GM18508 (cell line): ENCODE measurements at regions not wholly inside any gene's neighbourhood (a gene's known extent, or its start where the extent isn't known, plus 50 kb on each side); places are given as distances from the start of the nearest gene placed in this dataset.
"Not testable (repeated sequence)": the region's sequence is repeated elsewhere in the genome, so short reads cannot be mapped to it uniquely, and the experiment has no call there.

Source experiments
- ATAC-seq: cut with Tn5 transposase; IDR thresholded peaks from one replicate; pipeline ENCODE4 v1.9.1; 2021; ENCODE audit warnings: moderate number of reproducible peaks; ENCODE audit not compliant: insufficient read depth, unreplicated experiment

DNA sequence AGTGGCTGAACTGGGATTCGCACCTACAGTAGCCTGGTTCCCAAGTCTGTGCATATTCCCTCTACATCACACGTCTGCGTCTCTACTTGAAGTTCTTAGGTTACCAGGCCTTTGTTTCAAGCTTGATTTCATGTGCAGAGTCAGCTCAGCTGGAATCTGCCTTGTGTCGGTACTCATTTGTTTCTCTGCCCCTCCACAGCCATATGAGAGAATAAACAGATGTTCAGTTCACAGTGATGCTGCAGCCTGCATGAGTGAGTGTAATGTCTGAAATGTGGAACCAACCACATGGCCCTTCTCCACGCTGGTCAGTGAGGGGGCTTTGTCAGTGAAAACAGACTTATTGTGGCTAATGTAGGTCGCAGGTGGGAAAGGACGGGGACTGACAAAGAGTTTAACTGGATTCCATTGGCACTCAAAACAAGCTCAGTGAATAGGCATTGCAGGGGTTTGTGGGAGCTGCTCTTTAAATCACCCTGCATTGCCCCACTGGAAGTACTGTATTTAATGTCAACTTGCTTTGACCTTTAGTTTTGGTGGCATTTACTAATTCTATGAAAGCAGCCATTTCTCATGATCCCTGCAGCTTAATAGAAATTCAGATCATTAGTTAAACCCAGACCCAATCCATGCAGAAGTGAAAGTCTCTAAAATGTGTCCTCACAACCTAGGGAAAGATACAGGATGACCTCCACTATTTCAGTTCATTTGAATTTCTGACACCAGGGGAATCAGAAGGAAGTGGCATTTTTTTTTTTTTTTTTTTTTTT lies 136.4 kb upstream of the FAM78B start:
- ATAC-seq, result no peak

DNA sequence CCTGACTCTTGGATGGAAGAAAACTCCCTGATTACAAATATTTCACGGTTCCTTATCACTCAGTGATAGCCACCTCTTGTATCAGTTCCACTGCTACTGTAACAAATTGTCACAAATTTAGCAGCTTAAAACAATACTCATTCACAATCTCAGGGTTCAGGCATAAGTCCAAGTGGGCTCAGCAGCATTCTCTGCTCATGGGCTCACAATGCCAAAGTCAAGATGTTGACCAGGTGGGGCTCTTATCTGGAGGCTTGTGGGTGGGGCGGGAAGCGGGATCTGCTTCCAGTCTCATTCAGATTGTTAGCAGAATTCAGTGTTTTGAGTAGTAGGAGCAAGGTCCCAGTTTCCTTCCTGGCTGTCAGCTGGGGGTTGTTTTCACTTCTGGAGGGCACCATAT lies 137.3 kb upstream of the FAM78B start:
- ATAC-seq, result no peak

DNA sequence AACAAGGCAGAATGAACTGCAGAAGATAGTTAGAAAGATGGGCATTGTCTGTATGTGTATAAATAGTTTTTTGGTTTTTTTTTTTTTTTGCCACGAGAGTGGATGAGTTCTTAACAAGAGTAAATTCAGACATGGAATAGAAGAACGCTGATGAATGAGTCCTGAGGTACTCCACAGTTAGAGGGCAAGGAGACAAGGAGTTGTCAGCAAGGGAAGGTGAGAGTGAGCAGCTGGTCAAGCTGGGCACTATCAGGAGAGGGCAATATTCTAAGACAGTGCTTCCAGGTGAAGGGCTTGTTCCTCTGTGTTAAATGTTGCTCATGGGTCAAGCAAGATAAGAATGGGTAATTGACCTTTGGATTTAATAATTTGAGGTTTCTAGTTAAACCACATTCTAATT lies 138.6 kb upstream of the FAM78B start:
- ATAC-seq, result no peak

DNA sequence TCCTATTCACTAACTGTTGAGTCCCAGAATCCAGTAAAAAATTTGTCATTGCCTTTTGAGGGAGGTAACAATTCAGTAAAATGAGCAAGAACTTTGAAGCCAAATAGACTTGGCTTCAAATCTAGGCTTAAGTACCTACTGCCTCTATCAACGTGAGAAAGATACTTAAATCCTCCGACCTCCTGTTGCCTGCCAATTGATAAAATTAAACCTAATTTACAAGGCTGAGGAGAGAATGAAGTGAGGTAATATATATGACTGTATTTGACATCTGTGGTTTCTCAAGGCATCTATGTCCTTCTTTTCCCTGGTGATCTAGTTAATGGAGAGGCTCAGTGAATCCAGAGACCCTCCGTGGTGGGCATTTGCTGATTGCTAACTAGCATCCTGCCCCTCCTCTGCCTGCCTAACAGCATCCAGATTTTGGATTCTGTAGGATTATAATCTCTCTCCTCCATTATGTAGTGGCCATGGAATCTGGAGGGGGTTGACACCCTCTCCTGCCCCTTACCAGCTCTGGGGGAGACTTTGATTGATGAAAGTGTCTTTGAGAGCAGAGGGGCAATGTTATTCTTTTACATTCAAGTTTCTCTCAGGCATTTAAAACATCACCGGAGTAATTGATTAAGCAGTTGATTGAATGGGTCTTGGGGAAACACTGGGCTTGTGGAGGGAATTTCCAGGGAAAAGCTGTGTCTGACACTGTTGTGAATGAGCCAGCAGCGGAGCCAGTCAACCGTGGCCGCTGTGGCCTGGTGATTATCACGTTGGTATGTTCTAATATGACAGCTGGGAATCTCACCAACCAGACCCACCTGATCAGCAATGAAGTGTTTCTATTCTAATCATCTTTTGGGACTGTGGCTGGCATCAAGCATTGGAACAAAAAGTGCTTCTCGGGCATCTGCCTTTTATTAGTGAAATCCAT lies 140.7 kb upstream of the FAM78B start:
- no peak for ATAC-seq

DNA sequence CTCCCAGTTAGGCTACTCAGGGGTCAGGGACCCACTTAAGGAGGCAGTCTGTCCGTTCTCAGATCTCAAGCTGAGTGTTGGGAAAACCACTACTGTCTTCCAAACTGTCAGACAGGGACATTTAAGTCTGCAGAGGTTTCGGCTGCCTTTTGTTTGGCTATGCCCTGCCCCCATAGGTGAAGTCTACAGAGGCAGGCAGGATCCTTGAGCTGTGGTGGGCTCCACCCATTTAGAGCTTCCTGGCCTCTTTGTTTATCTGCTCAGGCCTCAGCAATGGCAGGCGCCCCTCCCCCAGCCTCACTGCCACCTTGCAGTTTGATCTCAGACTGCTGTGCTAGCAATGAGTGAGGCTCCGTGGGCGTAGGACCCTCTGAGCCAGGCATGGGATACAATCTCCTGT lies 149.5 kb upstream of the FAM78B start:
- ATAC-seq, result not testable (repeated sequence)

DNA sequence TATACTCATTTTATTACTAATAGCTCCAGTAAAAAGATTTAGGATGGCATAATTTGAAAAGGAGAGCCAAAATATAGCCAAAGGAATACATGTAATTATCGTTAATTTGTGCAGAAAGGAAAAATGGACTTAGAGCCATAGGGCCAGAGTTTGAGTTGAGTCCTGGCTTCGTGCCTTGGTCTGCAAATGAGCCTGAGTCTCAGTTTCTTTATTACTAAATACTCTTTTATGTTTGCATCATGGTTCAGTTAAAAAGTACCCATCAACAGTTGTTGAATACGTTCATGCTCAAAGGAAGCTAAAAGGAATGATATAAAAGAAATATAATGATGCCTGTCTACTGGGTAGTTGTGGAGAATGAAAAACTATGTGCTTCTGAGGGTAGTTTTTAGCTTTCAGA lies 155.7 kb upstream of the FAM78B start:
- no peak for ATAC-seq

DNA sequence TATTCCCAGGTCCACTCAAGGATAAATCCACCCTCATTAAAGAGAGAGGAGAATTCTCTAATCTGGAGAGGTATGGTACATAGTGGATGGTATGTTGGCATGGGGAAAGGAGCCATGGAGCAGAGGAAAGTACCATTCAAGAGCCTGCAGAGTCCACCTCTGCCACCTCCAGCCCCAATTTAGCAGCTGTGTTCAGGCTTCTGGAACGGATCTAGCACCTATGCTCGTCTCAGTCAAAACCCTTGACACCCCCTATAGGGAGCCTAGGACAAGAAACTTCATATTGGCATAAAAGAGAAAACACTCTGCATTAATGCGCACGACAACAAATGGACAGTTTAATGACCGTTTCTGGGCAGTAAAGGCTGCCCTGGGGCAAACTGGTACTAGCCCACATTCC lies 161.1 kb upstream of the FAM78B start:
- ATAC-seq, result no peak

DNA sequence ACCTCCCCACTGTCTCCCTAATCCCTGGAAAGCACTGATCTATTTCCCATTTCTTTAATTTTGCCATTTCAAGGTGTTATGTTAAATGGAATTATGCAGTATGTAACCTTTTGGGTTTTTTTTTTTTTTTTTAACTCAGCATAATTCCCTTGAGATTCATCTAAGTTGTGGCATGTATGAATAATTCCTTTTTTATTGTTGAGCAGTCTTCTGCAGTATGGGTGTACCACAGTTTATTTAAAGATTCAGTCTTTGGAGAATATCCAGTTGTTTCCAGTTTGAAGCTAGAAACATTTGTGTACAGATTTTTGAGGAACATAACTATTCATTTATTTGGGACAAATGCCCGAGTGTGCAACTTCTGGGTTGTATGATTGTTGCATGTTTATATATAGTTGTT lies 162.2 kb upstream of the FAM78B start:
- ATAC-seq, result no peak

DNA sequence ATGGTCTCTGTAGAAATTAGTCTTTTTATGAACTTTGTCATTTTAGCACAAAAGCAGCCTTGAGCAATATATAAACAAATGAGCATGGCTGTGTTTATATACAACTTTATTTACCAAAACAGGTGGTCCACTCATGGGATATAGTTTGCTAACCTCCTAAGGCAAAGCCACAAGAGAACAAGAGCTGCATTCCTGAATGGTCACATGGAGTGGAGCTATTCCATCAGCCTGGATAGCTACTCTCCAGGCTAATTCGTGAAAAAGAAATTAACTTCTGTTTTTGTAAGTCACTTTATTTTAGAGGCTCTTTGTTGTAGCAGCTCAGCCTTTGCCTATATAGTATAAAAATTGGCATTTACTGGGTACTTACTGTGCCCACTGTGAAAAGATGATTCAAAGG lies 163.3 kb upstream of the FAM78B start:
- ATAC-seq, result no peak

DNA sequence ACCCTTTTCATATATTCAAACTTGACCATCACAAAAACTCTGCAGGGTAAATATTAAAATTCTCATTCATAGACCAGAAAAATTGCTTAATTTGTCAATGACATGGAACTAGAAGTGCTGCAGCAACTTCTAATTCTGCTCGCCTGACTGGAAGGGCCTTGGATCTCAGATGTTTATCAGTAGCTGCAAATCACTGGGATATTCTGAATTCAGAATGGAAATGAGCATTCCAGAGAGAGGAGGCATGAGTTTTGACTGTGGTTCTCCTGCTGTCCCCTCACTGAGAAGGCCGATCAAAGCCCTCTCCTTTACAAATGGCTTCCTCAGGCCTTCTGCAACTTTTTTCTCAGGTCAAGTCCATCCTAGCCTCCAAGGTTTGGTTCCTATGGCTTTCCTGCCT lies 171.3 kb upstream of the FAM78B start:
- ATAC-seq, result no peak

DNA sequence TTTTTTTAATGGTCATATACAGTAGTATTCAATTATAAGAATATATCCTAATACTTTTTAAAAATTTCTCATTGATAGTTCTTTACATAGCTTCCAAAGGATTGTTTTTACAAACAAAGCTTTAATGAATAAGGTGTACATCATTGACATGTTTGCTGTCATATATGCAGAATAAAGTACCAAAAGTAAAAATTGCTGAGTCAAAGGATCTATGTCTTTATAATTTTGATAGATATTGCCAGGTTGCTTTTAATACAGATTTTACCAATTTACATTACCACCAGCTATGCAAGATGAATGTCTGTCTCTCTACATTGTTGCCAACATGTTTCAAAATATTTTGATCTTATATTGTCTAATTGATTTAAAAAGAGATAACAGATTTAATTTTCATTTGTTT lies 173.9 kb upstream of the FAM78B start:
- ATAC-seq, result no peak

DNA sequence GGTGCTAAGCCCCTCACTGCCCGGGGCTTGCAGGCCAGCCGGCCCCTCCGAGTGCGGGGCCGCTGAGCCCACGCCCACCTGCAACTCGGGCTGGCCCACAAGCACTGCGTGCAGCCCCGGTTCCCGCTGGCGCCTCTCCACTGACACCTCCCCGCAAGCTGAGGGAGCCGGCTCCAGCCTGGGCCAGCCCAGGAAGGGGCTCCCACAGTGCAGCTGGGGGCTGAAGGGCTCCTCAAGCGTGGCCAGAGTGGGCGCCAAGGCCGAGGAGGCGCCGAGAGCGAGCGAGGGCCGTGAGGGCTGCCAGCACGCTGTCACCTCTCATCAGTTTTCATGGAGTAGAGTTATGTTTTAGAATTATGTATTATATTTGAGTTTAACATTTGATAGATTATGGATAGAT lies 176.5 kb upstream of the FAM78B start:
- no peak for ATAC-seq

DNA sequence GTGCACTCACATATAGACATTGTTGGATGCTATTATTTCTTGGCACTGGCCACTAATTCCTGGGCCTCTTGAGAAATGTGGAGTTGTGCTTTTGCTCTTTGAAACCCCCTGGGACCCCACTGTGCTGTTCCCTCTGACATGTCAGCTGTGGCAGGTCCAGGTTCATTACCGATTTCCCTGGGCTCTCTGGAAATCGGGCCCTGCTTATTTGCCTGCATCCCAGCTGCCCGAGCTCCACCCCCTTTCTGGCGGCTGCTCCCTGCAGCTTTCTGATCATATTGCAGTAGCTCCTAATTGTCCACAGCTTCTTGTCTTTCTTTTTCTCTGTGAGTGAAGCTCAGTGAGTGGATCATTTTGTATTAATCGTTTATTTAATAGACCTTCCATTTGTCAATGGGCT lies 183.7 kb upstream of the FAM78B start:
- no peak for ATAC-seq

DNA sequence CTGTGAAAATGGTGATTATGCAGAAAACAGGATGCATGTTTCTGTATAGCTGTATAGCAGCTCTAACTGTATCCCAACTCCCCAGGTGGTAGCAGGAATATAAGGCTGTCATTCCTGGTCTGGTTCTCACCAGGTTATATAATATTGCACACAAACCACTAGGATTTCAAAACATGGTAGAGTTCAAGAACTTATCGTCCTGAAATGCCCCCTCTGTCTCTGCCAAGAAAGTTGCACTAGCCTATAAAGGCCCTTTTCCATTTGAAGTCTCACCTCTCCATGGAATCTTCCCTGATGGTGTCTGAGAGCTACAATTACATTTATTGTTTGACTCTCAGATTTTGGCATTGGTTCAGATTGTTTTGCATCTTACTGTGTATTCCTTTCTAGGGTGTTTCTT lies 184.9 kb upstream of the FAM78B start:
- ATAC-seq, result no peak

DNA sequence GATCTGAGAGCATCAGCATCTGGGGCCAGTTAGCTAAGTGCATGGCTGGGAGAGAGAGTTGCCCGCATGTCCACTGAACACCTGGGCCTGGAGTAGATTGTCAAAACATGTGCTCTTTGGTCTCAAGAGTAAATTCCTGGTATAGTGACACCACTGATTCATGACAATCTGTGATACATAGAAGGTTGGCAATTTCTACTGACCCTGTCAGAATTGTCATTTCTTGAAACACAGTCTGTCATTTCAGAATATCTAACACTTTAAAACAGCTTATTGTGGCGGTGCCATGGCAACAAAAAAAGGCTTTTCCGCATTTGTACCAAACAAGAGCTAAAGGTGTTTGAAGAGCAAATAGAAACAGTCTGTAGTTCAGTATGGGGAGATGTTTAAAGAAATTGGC lies 186.4 kb upstream of the FAM78B start:
- ATAC-seq, result no peak

DNA sequence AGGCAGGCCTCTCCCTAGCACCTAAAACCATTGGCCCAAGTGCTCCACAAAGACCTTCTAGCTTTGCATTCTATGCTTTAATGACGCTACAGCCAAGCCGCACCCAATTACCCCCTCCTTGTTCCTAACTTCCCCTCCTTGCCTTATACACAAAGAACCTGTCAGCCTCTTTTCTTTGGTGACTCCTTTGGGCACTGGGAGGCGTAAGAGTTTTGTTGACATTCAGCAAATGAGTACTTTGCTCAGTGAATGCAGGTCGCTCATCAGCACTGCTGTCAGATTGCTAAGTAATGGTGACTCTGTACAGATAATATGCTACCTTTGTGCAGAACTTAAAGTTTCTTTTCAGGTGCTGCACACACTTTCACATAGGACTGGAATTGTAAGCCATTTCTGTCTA lies 187.6 kb upstream of the FAM78B start:
- ATAC-seq, result no peak

DNA sequence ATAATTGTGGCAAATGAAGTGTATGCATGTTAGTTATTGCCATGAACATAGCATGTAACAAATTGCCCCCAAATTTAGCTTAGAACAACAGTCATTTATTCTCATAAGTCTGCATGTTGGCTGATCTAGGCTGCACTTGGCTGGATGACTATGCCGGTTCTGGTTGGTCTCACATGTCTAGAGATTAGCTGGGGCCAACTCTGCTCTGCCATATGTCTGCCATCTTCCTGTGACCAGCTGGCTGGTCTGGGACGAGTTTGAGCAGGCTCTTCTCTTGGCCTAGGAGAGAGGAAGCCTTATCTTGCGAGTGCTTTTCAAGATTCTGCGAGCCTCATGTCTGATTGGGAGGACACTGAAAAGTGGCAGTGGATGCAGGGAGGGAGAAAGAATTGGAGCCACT lies 198.3 kb upstream of the FAM78B start:
- ATAC-seq, result no peak

DNA sequence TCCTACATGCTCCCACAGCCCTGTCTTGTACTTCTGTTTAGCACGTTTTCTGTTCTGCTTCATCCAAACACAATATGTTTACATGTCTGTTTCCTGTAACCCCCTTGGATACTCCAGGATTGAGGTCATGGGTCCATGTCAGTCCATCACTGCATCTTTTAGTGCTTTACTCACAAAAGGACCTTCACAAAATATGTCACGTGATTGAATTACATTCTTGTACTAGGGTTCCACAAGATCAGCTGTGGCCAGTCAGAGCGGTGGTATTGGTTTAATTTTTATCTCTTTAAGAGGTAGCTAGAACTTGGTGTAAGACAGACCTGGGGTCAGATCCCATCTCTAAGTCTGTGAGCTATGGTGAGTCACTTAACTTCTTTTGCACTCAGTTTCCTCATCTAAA lies 201.2 kb upstream of the FAM78B start:
- no peak for ATAC-seq

DNA sequence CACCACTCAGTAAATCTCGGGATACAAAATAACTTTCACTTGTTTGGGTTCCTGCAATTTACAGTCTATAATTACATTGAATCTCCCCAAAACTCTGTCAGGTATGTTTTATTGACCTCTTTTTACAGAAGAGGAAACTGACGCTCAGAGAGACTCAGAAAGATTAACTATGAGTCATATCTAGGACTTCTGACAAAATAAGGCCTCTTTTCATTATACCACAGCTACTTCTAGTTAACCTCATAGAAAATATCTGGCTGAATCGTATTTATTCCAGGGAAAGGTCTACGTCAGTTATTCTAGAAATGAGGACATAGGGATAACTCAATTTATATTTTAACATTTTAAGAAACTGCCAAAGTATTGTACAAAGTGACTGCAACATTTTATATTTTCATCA lies 211.1 kb upstream of the FAM78B start:
- no peak for ATAC-seq

DNA sequence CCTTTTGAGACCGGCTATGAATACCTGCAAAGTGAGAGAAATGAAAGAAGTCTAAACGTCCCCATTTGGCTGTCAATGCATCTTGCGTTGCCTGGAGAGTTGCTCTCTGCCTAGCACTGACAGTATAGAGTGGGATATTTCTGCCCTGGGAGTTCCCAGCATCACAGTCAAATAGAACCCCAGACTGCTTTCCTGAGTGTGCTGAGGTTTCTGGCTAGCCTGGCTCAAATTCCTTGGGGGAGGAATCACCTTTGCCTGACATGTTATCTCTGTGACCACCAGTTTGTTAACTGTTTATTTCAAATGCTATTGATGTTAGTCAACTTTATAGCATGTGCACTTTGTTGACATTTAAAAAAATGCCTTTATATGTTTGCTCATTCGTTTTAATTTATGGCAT lies 212.0 kb upstream of the FAM78B start:
- no peak for ATAC-seq

DNA sequence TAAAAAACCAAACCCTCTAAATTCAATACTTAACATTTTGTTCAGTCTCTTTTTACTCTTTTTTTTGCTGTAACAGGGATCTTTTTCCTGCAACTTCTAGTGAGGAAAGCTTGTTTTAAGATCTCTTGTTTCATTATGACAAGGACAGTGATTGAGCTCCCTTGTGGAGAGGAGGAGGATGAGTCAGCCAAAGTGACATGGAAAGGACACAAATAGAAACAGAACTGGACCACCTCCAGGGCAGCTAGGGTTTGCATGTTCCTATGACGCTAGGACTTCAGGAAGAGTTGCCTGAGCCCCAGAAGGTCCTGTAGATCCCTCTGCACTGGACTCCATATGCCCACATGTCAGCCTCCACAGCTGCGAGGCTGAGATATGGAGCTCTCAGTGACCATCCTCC lies 212.6 kb upstream of the FAM78B start:
- ATAC-seq, result no peak

DNA sequence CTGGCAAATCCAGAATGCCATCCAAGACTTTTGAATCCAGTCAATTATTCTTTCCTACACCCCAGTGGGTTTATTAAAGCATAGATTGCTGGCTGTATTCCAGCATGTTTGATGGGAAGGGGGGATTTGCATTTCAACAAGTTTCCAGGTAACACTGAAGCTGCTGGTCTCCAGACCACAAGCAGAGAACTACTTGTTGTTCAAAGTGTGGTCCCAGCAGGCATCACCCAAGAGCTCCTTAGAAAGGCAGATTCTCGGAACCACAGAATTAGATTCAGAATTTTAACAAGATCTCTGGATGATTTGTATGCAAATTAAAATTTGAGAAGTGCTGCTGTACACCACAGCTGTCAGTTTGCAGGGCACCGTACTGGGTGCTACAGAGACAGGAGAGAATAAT lies 216.3 kb upstream of the FAM78B start:
- ATAC-seq, result no peak
